ENCODE measurements at regions not wholly inside any gene's neighbourhood (a gene's known extent, or its start where the extent isn't known, plus 50 kb on each side); places are given as distances from the start of the nearest gene placed in this dataset.
"Not testable (repeated sequence)": the region's sequence is repeated elsewhere in the genome, so short reads cannot be mapped to it uniquely, and the experiment has no call there.

- DNase-seq, result not testable (repeated sequence)
Measured at GRCh38 chr18:73671480-73671879, 476.2 kb downstream of the FBXO15 start.

GRCh38 chr18:73670524-73670923 lies 477.1 kb downstream of the FBXO15 start:
- DNase-seq, result no peak

GRCh38 chr18:73670039-73670438 lies 477.6 kb downstream of the FBXO15 start:
- no peak for DNase-seq

GRCh38 chr18:73669297-73669696 lies 478.3 kb downstream of the FBXO15 start:
- no peak for DNase-seq

GRCh38 chr18:73668051-73668450 lies 479.6 kb downstream of the FBXO15 start:
- DNase-seq, result no peak

GRCh38 chr18:73666772-73667171 lies 480.9 kb downstream of the FBXO15 start:
- DNase-seq, result no peak

GRCh38 chr18:73664896-73665295 lies 482.7 kb downstream of the FBXO15 start:
- DNase-seq, result no peak

GRCh38 chr18:73663581-73663980 lies 484.1 kb downstream of the FBXO15 start:
- no peak for DNase-seq

GRCh38 chr18:73662421-73662820 lies 485.2 kb downstream of the FBXO15 start:
- DNase-seq, result no peak

- DNase-seq, result no peak
Measured at GRCh38 chr18:73660931-73661856, 486.4 kb downstream of the FBXO15 start.

GRCh38 chr18:73656691-73657090 lies 490.9 kb downstream of the FBXO15 start:
- no peak for DNase-seq

- no peak for DNase-seq
Measured at GRCh38 chr18:73653827-73654226, 493.8 kb downstream of the FBXO15 start.

GRCh38 chr18:73653251-73653650 lies 494.4 kb downstream of the FBXO15 start:
- no peak for DNase-seq

GRCh38 chr18:73647391-73647790 lies 500.2 kb downstream of the FBXO15 start:
- no peak for DNase-seq

GRCh38 chr18:73646772-73647171 lies 500.9 kb downstream of the FBXO15 start:
- no peak for DNase-seq

GRCh38 chr18:73646196-73646595 lies 501.4 kb downstream of the FBXO15 start:
- no peak for DNase-seq

GRCh38 chr18:73645160-73645715 lies 502.4 kb downstream of the FBXO15 start:
- DNase-seq, result no peak

GRCh38 chr18:73639788-73640187 lies 507.8 kb downstream of the FBXO15 start:
- no peak for DNase-seq

GRCh38 chr18:73638709-73639108 lies 508.9 kb downstream of the FBXO15 start:
- DNase-seq, result no peak

GRCh38 chr18:73636355-73636754 lies 511.3 kb downstream of the FBXO15 start:
- no peak for DNase-seq

- no peak for DNase-seq
Measured at GRCh38 chr18:73626859-73627258, 520.8 kb downstream of the FBXO15 start.

GRCh38 chr18:73626221-73626620 lies 521.4 kb downstream of the FBXO15 start:
- DNase-seq, result no peak

GRCh38 chr18:73621091-73621490 lies 526.5 kb downstream of the FBXO15 start:
- no peak for DNase-seq

GRCh38 chr18:73617981-73618380 lies 529.7 kb downstream of the FBXO15 start:
- no peak for DNase-seq

- no peak for DNase-seq
Measured at GRCh38 chr18:73615506-73615905, 532.1 kb downstream of the FBXO15 start.

Data from CD4-positive, alpha-beta T cell treated with Interleukin-4 for 4 hours (primary cell).